ENCODE measurements at regions not wholly inside any gene's neighbourhood (a gene's known extent, or its start where the extent isn't known, plus 50 kb on each side); places are given as distances from the start of the nearest gene placed in this dataset.
A peak's percentile ranks its signal among the peaks of the same experiment; 100 is the strongest.

DNA sequence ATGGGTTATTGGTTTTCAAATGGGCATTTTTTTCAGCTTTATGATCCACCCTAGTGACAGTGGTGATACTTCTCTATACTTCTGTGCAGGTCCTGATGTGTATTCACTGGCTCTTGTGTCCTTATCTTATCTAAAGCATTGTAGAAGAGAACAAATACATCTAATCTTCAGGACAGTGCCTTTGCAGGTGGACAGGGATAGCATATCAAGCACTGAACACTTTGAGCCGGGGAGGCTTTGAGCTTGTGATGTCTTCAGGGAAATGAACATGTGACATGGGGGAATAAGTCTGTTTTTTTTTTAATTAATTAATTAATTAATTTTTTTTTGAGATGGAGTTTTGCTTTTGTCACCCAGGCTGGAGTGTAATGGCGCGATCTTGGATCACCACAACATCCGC lies 115.5 kb upstream of the KLF4 start:
- no peaks in the 10 kb centered on the region for H3K27me3 ChIP-seq
- no peaks in the 10 kb centered on the region for H3K4me1 ChIP-seq
- no peak overlapping the region for H3K4me3 ChIP-seq
- intact Hi-C loops (cut with DNase I; ENCODE audit: low total_unique reads) = no loop called here
- no peak for DNase-seq
- TF ChIP-seq EP300 (IDR thresholded peaks at IDR 0.05) = no peak
- no peak for TF ChIP-seq POLR2A (IDR thresholded peaks at IDR 0.05)
- TF ChIP-seq, protein P1, sequence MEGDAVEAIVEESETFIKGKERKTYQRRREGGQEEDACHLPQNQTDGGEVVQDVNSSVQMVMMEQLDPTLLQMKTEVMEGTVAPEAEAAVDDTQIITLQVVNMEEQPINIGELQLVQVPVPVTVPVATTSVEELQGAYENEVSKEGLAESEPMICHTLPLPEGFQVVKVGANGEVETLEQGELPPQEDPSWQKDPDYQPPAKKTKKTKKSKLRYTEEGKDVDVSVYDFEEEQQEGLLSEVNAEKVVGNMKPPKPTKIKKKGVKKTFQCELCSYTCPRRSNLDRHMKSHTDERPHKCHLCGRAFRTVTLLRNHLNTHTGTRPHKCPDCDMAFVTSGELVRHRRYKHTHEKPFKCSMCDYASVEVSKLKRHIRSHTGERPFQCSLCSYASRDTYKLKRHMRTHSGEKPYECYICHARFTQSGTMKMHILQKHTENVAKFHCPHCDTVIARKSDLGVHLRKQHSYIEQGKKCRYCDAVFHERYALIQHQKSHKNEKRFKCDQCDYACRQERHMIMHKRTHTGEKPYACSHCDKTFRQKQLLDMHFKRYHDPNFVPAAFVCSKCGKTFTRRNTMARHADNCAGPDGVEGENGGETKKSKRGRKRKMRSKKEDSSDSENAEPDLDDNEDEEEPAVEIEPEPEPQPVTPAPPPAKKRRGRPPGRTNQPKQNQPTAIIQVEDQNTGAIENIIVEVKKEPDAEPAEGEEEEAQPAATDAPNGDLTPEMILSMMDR (IDR thresholded peaks at IDR 0.05) = no peak
- no peak overlapping the region for H3K27ac ChIP-seq
- WGBS, 5 donors = 84 to 91% (median 88%) methylated on average over 4 of the region's 4 CpGs
- H3K36me3 ChIP-seq = no peaks in the 10 kb centered on the region
- no peaks in the 10 kb centered on the region for H3K9me3 ChIP-seq

DNA sequence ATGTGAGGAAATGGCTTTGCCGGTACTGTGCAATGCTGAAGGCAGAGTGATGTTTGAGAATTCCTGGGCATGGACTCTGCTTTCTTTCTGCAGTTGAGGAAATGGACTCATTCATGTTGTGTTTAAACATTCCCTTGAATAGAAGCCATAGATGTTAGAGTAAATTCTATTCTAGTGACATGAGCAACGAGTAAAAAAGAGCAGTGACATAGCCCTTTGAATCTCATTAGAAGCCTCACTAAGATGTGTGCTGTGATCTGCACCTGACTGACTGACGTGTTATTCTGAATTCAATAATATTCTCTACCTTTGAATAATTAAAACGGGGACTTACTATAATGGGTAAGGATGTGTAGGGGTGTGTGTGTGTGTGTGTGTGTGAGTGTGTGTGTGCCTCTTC lies 113.7 kb upstream of the KLF4 start:
- DNase-seq = no peak
- intact Hi-C loops (cut with DNase I; ENCODE audit: low total_unique reads) = no loop called here
- WGBS, 5 donors = 72 to 88% (median 81%) methylated on average over 4 of the region's 4 CpGs
- Histone ChIP-seq H3K27me3 (no peaks in the 10 kb centered on the region), H3K9me3 (no peaks in the 10 kb centered on the region), H3K4me1 (peaks cover 0 to 5% (median 0%) of the 10 kb centered on the region in 4 donors), H3K4me3 (no peak overlapping the region), H3K36me3 (no peaks in the 10 kb centered on the region), H3K27ac (no peak overlapping the region)
- no peak for TF ChIP-seq POLR2AphosphoS5 (IDR thresholded peaks at IDR 0.05)
- no peak for TF ChIP-seq POLR2A (IDR thresholded peaks at IDR 0.05)
- TF ChIP-seq, protein P1 (IDR thresholded peaks at IDR 0.05) = no peak
- TF ChIP-seq EP300 (IDR thresholded peaks at IDR 0.05) = no peak

DNA sequence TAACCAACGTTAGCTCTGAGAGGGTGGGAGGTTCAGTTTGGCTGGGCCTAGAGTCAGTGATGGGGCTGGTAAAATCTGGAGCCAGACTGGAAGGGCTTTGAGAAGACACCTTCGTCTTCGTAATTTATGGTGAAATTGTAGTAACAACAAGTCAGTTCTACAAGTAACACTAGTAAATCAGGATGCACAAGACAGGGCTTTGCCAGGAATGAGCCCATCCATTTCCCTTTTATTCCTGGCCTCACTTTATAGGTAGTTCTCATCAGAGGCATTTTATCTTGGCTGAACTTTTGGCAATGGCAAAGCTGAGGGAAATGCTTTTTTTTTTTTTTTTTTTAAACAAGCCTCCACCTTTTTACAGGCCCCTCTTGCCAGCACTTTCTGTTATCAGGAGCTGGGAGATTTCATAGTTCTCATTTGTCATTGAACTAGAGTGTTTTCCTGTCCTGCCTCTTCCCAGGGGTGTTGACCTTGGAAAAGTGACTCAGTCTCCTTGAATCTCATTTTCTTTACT lies 110.5 kb upstream of the KLF4 start:
- H3K9me3 ChIP-seq = no peaks in the 10 kb centered on the region
- WGBS, 5 donors = 60 to 72% (median 62%) methylated on average over 3 of the region's 3 CpGs
- H3K27ac ChIP-seq = peak overlapping the region in 4 of 5 donors; percentile 25 to 55 (median 37)
- no peaks in the 10 kb centered on the region for H3K27me3 ChIP-seq
- H3K36me3 ChIP-seq = no peaks in the 10 kb centered on the region
- DNase-seq = peak in 1 of 2 donors; percentile 55
- H3K4me1 ChIP-seq = peaks cover 0 to 5% (median 0%) of the 10 kb centered on the region in 4 donors
- intact Hi-C loops (cut with DNase I; ENCODE audit: low total_unique reads) = no loop called here
- TF ChIP-seq POLR2AphosphoS5 (IDR thresholded peaks at IDR 0.05) (no peak), EP300 (IDR thresholded peaks at IDR 0.05) (no peak), POLR2A (IDR thresholded peaks at IDR 0.05) (no peak)
- TF ChIP-seq, protein P1 (IDR thresholded peaks at IDR 0.05) = no peak
- H3K4me3 ChIP-seq = no peak overlapping the region

DNA sequence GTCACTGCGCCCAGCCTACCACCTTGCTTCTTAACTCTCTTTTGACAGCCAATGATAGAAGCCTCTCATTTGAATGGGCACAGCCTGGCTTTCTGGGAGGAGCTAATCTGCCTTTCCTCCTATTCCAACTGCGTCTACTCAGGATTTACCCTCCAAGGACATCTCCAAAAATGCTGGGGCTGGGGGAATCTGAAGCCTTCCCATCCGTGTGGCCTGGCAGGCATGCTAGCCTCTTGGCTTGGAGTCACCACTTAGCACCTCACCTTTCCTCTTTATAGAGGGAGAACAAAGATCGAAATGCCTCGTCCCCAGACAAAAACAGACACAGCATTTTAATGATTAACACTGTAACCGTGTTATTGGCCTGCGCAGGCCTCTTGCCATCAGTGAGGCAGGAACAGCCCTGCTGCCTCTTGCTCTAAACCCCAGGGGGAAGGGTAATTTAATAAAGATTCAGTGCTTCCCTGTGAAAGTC lies 108.2 kb upstream of the KLF4 start:
- intact Hi-C loops (cut with DNase I; ENCODE audit: low total_unique reads) = no loop called here
- Histone ChIP-seq H3K27ac (no peak overlapping the region), H3K4me3 (no peak overlapping the region), H3K27me3 (no peaks in the 10 kb centered on the region), H3K4me1 (peaks cover 0 to 10% (median 2%) of the 10 kb centered on the region in 4 donors), H3K9me3 (no peaks in the 10 kb centered on the region), H3K36me3 (no peaks in the 10 kb centered on the region)
- DNase-seq = no peak
- WGBS, 5 donors = 54 to 72% (median 65%) methylated on average over 7 of the region's 7 CpGs
- TF ChIP-seq POLR2AphosphoS5 (IDR thresholded peaks at IDR 0.05) (no peak), POLR2A (IDR thresholded peaks at IDR 0.05) (no peak), EP300 (IDR thresholded peaks at IDR 0.05) (no peak)
- TF ChIP-seq, protein P1 (IDR thresholded peaks at IDR 0.05) = no peak
